ENCODE measurements at regions not wholly inside any gene's neighbourhood (a gene's known extent, or its start where the extent isn't known, plus 50 kb on each side); places are given as distances from the start of the nearest gene placed in this dataset.

DNA sequence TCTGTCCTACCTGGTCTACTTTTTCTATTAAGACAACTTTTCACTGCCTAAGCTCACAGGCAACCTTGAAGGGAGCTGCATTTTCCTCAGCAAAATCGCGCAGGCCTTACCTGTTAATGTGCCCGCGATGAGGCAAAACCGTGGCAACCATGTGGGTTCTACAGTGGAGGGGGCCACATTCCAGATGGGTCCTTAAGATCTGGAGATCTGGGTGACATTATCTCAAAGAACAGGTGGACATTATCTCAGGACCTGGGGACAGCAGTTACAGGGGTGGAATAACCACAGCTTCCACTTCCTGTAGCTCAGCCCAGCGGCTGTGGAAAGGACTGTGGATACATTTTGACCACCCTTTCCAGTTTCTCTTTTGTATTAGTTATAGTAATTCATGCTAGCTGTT, 112.8 kb upstream of the PTCH1 start:
- DNase-seq (ENCODE audit: extremely low read depth, low read depth) = no peak
- TF ChIP-seq, protein P1, sequence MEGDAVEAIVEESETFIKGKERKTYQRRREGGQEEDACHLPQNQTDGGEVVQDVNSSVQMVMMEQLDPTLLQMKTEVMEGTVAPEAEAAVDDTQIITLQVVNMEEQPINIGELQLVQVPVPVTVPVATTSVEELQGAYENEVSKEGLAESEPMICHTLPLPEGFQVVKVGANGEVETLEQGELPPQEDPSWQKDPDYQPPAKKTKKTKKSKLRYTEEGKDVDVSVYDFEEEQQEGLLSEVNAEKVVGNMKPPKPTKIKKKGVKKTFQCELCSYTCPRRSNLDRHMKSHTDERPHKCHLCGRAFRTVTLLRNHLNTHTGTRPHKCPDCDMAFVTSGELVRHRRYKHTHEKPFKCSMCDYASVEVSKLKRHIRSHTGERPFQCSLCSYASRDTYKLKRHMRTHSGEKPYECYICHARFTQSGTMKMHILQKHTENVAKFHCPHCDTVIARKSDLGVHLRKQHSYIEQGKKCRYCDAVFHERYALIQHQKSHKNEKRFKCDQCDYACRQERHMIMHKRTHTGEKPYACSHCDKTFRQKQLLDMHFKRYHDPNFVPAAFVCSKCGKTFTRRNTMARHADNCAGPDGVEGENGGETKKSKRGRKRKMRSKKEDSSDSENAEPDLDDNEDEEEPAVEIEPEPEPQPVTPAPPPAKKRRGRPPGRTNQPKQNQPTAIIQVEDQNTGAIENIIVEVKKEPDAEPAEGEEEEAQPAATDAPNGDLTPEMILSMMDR (IDR thresholded peaks at IDR 0.05; ENCODE audit: low read depth, low read length, missing control alignments) = no peak
- no peak overlapping the region for H3K4me3 ChIP-seq (replicated peaks; ENCODE audit: low read depth, low read length)

DNA sequence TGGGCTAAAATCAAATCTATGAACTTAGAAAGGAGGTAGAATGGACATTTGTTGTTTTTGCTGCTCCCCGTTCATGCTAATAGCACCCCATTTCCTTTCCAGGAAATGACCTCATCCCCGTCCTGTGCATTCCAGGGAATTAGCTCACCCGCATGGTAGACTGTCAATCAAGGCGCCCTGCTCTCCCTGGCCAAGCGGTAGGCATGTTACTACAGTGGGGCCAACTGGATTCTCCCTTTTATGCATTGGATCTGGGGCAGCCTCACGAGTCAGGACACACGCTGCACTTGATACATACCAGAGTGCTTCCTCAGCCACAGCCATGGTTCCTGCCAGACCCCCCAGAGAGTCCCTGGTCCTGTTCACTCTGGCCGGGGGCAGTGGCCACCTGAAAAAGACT, 111.0 kb upstream of the PTCH1 start:
- TF ChIP-seq, protein P1 (IDR thresholded peaks at IDR 0.05; ENCODE audit: low read depth, low read length, missing control alignments) = no peak
- H3K4me3 ChIP-seq (replicated peaks; ENCODE audit: low read depth, low read length) = no peak overlapping the region
- no peak for DNase-seq (ENCODE audit: extremely low read depth, low read depth)

DNA sequence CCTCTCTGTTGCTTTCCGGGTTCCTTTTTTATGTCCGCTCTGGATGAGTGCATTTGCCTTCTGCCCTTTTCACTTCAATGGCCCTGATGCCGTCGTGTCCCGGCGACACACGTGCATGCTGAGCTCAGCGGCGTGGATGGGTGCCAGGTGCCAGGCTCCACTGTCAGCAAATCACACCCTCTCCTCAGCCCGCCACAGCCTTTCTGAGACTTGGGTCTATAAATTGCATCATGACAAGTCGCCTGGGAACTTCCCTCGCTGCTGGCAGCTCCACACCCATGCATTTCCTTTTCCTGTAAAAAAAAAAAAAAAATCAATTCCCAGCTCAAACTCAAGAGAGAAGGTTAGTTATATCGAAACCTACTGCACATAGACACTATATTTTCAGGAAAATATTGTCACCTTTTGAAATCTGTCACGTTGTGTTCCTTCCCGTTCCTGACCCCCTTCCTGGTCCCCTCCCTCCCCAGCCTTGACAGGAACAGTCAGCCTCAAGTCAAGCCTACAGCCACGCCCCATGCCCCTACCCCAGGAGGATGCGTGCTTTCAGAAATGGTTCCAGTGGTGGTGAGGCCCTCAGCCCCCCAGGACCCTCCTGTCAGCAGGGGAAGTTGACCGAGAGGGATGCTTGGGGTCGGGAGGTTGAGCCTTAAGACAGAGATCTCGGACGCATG, 110.3 kb upstream of the PTCH1 start:
- H3K4me3 ChIP-seq (replicated peaks; ENCODE audit: low read depth, low read length) = no peak overlapping the region
- DNase-seq (ENCODE audit: extremely low read depth, low read depth) = no peak
- TF ChIP-seq, protein P1 (IDR thresholded peaks at IDR 0.05; ENCODE audit: low read depth, low read length, missing control alignments) = no peak

DNA sequence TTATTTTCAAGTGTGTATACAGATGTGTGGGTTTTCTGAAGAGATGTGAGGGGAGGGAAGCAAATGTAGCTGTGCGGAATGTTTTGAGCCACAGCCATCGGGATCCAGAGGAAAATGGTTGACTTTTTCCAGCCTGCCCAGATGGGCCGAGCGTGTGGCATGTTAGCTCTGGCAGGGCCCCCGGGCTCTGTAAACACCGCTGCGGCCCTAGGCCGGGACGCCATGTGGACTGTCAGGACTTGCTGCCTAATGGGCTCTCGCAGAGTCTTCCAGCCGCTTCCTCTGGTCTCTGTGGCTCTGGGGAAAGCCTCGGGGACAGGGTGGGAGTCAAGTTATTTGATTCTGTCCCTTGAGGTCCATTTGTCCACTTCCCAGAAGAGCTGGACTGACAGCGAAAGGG, 109.6 kb upstream of the PTCH1 start:
- no peak for DNase-seq (ENCODE audit: extremely low read depth, low read depth)
- TF ChIP-seq, protein P1 (IDR thresholded peaks at IDR 0.05; ENCODE audit: low read depth, low read length, missing control alignments) = no peak
- H3K4me3 ChIP-seq (replicated peaks; ENCODE audit: low read depth, low read length) = no peak overlapping the region

DNA sequence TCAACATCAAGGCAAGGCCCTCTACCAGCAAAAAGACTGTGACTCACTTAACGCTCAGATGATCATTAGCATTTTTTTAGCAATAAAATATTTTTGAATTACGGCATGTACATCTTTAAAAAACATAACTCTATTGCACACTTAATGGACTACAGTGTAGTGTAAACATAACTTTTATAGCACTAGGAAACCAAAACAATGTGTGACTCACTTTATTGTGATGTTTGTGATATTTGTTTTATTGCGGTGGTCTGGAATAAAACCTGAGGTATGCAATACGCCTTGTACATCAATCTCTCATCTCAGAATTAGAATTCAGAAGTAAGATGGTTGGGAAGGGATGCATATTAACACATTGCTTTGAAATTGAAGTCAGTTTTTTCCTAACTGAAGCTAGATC, 106.9 kb upstream of the PTCH1 start:
- TF ChIP-seq, protein P1 (IDR thresholded peaks at IDR 0.05; ENCODE audit: low read depth, low read length, missing control alignments) = no peak

DNA sequence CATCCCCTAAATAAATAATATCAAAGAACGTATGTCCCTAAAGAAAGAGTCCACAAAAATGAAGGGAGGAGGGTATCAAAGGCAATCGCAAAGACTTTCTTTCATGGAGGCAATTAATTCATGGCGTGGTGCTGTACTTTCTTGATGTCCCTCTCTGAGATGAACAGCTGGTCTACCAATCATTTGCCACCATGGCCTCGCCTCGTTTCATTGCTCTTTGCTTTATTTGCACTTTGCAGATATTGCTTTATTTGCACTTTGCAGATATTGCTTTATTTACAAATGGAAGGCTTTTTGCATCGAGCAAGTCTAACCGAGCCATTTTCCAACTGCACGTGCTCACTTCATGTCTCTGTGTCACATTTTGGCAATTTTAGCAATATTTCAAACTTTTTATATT, 104.0 kb upstream of the PTCH1 start:
- H3K4me3 ChIP-seq (replicated peaks; ENCODE audit: low read depth, low read length) = no peak overlapping the region
- DNase-seq (ENCODE audit: extremely low read depth, low read depth) = no peak
- TF ChIP-seq, protein P1 (IDR thresholded peaks at IDR 0.05; ENCODE audit: low read depth, low read length, missing control alignments) = no peak

More for the DNA sequence above, 106.9 kb upstream of the PTCH1 start:
- no peak for DNase-seq (ENCODE audit: extremely low read depth, low read depth)
- no peak overlapping the region for H3K4me3 ChIP-seq (replicated peaks; ENCODE audit: low read depth, low read length)

DNA sequence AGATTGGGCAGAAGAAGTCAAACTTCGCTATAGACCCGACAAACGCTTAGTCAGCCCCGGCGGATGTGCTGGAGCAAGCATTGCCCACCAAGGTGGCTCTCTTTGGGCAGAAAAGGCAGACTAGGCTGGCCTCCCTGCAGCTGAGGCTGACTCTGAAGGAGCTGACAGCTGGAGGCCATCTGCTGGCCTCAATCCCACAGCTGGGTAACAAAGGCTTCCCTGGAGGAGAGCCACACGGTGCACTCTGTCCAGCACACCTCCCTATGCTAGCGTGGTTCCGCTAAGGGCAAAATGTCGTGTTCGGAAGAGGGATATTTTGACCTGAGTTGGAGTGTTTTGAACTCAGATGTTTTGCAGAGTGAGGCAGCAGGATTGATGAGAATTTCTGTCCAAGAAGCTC, 103.5 kb upstream of the PTCH1 start:
- DNase-seq (ENCODE audit: extremely low read depth, low read depth) = no peak
- no peak overlapping the region for H3K4me3 ChIP-seq (replicated peaks; ENCODE audit: low read depth, low read length)
- TF ChIP-seq, protein P1 (IDR thresholded peaks at IDR 0.05; ENCODE audit: low read depth, low read length, missing control alignments) = no peak

Measured in HFF-Myc (cell line).